ENCODE measurements at regions not wholly inside any gene's neighbourhood (a gene's known extent, or its start where the extent isn't known, plus 50 kb on each side); places are given as distances from the start of the nearest gene placed in this dataset.

DNA sequence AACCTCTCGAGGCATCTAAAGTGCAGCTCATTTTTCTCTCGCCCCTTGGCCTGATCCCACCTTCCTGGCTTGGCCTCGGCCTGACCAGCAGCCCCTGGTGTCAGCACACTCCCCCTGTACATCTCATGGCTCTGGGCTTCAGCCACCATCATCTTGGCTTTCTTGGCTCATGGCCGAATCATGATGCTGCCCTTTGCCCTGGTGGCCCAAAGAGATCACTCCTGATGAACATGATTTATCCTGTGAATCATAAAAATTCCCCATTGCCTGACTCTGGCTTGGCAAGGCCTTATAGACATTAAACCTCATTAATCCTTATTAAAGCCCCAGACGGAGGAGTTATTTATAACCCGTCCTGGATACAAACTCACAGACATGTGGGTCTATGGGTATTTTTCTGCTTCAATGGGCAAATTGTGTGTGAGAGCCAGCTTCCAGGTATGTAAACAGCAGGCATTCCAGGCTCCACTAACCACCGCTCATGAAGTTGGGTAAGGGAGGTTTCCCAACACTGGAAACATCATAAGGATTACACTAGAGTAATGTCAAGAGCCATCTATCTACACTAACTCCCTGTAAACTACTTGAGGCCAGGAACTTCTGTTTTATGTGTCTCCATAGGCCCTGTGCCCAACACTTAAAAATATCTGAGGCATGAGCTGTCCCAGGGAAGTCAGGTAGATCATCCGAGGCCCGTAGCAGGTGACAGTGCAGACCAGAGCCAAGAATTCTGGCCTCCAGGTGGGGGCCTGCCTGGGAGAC lies 171.2 kb downstream of the TTC8 start:
- no peaks in the 10 kb centered on the region for H3K36me3 Mint-ChIP-seq
- H3K4me1 Mint-ChIP-seq = no peaks in the 10 kb centered on the region
- TF ChIP-seq ZNF232 (CRISPR knock-in tag; IDR thresholded peaks at IDR 0.05) = no peak
- no peak for TF ChIP-seq ZNF396 (CRISPR knock-in tag; IDR thresholded peaks at IDR 0.05; ENCODE audit: borderline replicate concordance)
- TF ChIP-seq ATF1 (CRISPR knock-in tag; IDR thresholded peaks at IDR 0.05) = no peak
- TF ChIP-seq, protein P1, sequence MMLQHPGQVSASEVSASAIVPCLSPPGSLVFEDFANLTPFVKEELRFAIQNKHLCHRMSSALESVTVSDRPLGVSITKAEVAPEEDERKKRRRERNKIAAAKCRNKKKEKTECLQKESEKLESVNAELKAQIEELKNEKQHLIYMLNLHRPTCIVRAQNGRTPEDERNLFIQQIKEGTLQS (CRISPR knock-in tag; conservative IDR thresholded peaks at IDR 0.05) = no peak
- TF ChIP-seq, protein P2, sequence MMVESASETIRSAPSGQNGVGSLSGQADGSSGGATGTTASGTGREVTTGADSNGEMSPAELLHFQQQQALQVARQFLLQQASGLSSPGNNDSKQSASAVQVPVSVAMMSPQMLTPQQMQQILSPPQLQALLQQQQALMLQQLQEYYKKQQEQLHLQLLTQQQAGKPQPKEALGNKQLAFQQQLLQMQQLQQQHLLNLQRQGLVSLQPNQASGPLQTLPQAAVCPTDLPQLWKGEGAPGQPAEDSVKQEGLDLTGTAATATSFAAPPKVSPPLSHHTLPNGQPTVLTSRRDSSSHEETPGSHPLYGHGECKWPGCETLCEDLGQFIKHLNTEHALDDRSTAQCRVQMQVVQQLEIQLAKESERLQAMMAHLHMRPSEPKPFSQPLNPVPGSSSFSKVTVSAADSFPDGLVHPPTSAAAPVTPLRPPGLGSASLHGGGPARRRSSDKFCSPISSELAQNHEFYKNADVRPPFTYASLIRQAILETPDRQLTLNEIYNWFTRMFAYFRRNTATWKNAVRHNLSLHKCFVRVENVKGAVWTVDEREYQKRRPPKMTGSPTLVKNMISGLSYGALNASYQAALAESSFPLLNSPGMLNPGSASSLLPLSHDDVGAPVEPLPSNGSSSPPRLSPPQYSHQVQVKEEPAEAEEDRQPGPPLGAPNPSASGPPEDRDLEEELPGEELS (CRISPR knock-in tag; IDR thresholded peaks at IDR 0.05) = no peak
- TF ChIP-seq, protein P3, sequence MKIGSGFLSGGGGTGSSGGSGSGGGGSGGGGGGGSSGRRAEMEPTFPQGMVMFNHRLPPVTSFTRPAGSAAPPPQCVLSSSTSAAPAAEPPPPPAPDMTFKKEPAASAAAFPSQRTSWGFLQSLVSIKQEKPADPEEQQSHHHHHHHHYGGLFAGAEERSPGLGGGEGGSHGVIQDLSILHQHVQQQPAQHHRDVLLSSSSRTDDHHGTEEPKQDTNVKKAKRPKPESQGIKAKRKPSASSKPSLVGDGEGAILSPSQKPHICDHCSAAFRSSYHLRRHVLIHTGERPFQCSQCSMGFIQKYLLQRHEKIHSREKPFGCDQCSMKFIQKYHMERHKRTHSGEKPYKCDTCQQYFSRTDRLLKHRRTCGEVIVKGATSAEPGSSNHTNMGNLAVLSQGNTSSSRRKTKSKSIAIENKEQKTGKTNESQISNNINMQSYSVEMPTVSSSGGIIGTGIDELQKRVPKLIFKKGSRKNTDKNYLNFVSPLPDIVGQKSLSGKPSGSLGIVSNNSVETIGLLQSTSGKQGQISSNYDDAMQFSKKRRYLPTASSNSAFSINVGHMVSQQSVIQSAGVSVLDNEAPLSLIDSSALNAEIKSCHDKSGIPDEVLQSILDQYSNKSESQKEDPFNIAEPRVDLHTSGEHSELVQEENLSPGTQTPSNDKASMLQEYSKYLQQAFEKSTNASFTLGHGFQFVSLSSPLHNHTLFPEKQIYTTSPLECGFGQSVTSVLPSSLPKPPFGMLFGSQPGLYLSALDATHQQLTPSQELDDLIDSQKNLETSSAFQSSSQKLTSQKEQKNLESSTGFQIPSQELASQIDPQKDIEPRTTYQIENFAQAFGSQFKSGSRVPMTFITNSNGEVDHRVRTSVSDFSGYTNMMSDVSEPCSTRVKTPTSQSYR (CRISPR knock-in tag; IDR thresholded peaks at IDR 0.05) = no peak
- no peak for TF ChIP-seq FOXK1 (CRISPR knock-in tag; IDR thresholded peaks at IDR 0.05)
- TF ChIP-seq KAT7 (CRISPR knock-in tag; IDR thresholded peaks at IDR 0.05; ENCODE audit: borderline replicate concordance) = no peak
- no peak for TF ChIP-seq FOXP1 (CRISPR knock-in tag; IDR thresholded peaks at IDR 0.05; ENCODE audit: borderline replicate concordance)
- TF ChIP-seq, protein P4, sequence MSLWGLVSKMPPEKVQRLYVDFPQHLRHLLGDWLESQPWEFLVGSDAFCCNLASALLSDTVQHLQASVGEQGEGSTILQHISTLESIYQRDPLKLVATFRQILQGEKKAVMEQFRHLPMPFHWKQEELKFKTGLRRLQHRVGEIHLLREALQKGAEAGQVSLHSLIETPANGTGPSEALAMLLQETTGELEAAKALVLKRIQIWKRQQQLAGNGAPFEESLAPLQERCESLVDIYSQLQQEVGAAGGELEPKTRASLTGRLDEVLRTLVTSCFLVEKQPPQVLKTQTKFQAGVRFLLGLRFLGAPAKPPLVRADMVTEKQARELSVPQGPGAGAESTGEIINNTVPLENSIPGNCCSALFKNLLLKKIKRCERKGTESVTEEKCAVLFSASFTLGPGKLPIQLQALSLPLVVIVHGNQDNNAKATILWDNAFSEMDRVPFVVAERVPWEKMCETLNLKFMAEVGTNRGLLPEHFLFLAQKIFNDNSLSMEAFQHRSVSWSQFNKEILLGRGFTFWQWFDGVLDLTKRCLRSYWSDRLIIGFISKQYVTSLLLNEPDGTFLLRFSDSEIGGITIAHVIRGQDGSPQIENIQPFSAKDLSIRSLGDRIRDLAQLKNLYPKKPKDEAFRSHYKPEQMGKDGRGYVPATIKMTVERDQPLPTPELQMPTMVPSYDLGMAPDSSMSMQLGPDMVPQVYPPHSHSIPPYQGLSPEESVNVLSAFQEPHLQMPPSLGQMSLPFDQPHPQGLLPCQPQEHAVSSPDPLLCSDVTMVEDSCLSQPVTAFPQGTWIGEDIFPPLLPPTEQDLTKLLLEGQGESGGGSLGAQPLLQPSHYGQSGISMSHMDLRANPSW (CRISPR knock-in tag; conservative IDR thresholded peaks at IDR 0.05; ENCODE audit: low read depth) = no peak
- TF ChIP-seq, protein P5, sequence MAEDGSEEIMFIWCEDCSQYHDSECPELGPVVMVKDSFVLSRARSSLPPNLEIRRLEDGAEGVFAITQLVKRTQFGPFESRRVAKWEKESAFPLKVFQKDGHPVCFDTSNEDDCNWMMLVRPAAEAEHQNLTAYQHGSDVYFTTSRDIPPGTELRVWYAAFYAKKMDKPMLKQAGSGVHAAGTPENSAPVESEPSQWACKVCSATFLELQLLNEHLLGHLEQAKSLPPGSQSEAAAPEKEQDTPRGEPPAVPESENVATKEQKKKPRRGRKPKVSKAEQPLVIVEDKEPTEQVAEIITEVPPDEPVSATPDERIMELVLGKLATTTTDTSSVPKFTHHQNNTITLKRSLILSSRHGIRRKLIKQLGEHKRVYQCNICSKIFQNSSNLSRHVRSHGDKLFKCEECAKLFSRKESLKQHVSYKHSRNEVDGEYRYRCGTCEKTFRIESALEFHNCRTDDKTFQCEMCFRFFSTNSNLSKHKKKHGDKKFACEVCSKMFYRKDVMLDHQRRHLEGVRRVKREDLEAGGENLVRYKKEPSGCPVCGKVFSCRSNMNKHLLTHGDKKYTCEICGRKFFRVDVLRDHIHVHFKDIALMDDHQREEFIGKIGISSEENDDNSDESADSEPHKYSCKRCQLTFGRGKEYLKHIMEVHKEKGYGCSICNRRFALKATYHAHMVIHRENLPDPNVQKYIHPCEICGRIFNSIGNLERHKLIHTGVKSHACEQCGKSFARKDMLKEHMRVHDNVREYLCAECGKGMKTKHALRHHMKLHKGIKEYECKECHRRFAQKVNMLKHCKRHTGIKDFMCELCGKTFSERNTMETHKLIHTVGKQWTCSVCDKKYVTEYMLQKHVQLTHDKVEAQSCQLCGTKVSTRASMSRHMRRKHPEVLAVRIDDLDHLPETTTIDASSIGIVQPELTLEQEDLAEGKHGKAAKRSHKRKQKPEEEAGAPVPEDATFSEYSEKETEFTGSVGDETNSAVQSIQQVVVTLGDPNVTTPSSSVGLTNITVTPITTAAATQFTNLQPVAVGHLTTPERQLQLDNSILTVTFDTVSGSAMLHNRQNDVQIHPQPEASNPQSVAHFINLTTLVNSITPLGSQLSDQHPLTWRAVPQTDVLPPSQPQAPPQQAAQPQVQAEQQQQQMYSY (CRISPR knock-in tag; IDR thresholded peaks at IDR 0.05) = no peak
- TF ChIP-seq PRRX2 (CRISPR knock-in tag; IDR thresholded peaks at IDR 0.05) = no peak
- no peak for TF ChIP-seq ZNF317 (CRISPR knock-in tag; IDR thresholded peaks at IDR 0.05; ENCODE audit: borderline replicate concordance, low read depth)
- TF ChIP-seq OVOL2 (CRISPR knock-in tag; IDR thresholded peaks at IDR 0.05; ENCODE audit: borderline replicate concordance) = no peak
- TF ChIP-seq HMGA2 (CRISPR knock-in tag; IDR thresholded peaks at IDR 0.05) = no peak
- no peak for TF ChIP-seq NFATC4 (CRISPR knock-in tag; IDR thresholded peaks at IDR 0.05)
- TF ChIP-seq, protein P6, sequence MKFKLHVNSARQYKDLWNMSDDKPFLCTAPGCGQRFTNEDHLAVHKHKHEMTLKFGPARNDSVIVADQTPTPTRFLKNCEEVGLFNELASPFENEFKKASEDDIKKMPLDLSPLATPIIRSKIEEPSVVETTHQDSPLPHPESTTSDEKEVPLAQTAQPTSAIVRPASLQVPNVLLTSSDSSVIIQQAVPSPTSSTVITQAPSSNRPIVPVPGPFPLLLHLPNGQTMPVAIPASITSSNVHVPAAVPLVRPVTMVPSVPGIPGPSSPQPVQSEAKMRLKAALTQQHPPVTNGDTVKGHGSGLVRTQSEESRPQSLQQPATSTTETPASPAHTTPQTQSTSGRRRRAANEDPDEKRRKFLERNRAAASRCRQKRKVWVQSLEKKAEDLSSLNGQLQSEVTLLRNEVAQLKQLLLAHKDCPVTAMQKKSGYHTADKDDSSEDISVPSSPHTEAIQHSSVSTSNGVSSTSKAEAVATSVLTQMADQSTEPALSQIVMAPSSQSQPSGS (CRISPR knock-in tag; IDR thresholded peaks at IDR 0.05; ENCODE audit: borderline replicate concordance, low read depth) = no peak
- TF ChIP-seq, protein P7, sequence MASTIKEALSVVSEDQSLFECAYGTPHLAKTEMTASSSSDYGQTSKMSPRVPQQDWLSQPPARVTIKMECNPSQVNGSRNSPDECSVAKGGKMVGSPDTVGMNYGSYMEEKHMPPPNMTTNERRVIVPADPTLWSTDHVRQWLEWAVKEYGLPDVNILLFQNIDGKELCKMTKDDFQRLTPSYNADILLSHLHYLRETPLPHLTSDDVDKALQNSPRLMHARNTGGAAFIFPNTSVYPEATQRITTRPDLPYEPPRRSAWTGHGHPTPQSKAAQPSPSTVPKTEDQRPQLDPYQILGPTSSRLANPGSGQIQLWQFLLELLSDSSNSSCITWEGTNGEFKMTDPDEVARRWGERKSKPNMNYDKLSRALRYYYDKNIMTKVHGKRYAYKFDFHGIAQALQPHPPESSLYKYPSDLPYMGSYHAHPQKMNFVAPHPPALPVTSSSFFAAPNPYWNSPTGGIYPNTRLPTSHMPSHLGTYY (CRISPR knock-in tag; IDR thresholded peaks at IDR 0.05) = no peak
- no peak for TF ChIP-seq NR2C2 (CRISPR knock-in tag; IDR thresholded peaks at IDR 0.05)
- ChIA-PET CTCF (no interaction called here), POLR2A (no interaction called here)
- ATAC-seq = no peak
- H3K27me3 Mint-ChIP-seq (ENCODE audit: low read depth) = peaks cover 49% of the 10 kb centered on the region
- peaks cover 11% of the 10 kb centered on the region for H3K9me3 Mint-ChIP-seq
- no peak overlapping the region for H3K4me3 Mint-ChIP-seq
- DNase-seq (ENCODE audit: low spot score) = no peak
- H3K27ac Mint-ChIP-seq = no peak overlapping the region
